ENCODE measurements at regions not wholly inside any gene's neighbourhood (a gene's known extent, or its start where the extent isn't known, plus 50 kb on each side); places are given as distances from the start of the nearest gene placed in this dataset.

DNA sequence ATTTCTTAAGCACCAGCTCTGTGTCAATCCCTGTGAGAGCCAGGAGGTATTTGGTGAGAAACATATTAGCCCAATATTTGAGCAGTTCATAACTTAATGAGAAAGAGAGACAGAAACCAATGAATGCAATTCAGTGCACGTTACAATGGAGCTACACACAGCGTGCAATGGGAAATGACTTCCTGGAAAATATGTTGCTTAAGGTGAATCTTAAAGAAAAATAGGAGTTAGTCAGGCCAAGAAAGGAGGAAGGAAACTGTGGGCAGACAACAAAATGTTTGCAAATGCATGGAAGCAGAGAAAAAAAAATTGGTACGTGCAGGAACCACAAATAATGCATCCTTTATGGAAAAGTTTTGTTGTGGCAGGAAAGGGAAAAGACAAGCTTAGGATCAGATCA, 481.7 kb downstream of the BCAT1 start:
- H3K9me3 Mint-ChIP-seq: no peaks in the 10 kb centered on the region
- no peaks in the 10 kb centered on the region for H3K27me3 Mint-ChIP-seq
- peaks cover 1% of the 10 kb centered on the region for H3K36me3 Mint-ChIP-seq
- no peak overlapping the region for H3K27ac Mint-ChIP-seq
- no peak overlapping the region for H3K4me3 Mint-ChIP-seq
- H3K4me1 Mint-ChIP-seq: peaks cover 0 to 4% (median 3%) of the 10 kb centered on the region in 3 donors

DNA sequence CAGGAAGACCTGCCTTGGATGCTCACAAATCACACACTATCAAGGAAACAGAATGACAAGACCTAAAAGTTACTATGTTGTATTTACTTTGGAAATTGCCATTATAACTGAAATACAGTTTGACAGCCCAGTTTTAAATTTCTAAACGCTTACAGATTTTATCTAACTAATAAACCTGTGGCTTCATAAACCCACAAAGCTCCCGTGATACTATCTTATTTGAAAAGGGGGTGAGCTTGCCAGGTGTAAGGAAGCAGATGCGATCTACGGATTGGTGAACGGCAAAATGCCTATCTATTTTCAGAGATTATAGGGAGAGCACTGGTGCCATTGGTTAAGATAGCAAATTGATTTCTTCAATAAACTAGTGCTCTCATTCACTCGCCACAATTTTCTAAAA, 485.5 kb downstream of the BCAT1 start:
- Mint-ChIP-seq H3K36me3 (no peaks in the 10 kb centered on the region), H3K4me1 (peaks cover 0 to 4% (median 3%) of the 10 kb centered on the region in 3 donors), H3K9me3 (no peaks in the 10 kb centered on the region), H3K27ac (no peak overlapping the region), H3K4me3 (no peak overlapping the region), H3K27me3 (no peaks in the 10 kb centered on the region)

DNA sequence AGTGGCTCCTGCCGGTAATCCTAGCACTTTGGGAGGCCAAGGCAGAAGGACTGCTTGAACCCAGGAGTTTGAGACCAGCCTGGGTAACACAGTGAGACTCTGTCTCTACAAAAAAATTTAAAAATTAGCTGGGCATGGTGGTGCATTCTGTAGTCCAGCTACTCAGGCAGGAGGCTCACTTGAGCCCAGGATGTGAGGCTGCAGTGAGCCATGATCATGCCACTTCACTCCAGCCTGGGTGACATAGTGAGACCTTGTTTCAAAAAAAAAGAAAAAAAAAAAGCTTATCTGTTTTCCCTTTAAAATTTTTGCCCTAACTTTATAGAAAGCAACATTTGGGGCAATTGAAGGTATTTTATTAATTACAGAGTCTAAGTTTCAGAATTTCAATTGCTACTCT, 486.0 kb downstream of the BCAT1 start:
- H3K36me3 Mint-ChIP-seq: no peaks in the 10 kb centered on the region
- no peak overlapping the region for H3K4me3 Mint-ChIP-seq
- H3K27ac Mint-ChIP-seq: no peak overlapping the region
- peaks cover 0 to 4% (median 2%) of the 10 kb centered on the region in 3 donors for H3K4me1 Mint-ChIP-seq
- H3K27me3 Mint-ChIP-seq: no peaks in the 10 kb centered on the region
- H3K9me3 Mint-ChIP-seq: no peaks in the 10 kb centered on the region

DNA sequence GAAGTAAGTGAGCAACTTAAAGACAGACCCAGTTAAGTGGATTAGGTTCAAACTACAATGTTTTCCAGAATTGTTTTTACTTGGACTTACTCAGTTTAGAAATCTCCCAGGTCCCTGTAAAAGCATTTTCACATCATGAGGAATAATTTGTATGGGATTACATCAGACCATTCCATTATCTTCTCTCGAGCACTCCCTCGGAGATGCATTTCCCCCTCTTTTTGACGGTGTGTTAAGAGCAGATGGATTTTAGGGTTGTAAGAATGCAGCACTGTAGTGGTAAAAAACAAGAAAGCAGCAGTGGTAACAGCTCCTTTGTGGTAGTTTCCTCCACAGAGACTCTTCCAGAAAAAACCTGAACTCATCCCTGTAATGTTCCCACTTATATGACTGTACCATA, 488.4 kb downstream of the BCAT1 start:
- Mint-ChIP-seq H3K4me1 (no peaks in the 10 kb centered on the region), H3K27ac (no peak overlapping the region), H3K4me3 (no peak overlapping the region), H3K9me3 (no peaks in the 10 kb centered on the region), H3K27me3 (no peaks in the 10 kb centered on the region), H3K36me3 (no peaks in the 10 kb centered on the region)

DNA sequence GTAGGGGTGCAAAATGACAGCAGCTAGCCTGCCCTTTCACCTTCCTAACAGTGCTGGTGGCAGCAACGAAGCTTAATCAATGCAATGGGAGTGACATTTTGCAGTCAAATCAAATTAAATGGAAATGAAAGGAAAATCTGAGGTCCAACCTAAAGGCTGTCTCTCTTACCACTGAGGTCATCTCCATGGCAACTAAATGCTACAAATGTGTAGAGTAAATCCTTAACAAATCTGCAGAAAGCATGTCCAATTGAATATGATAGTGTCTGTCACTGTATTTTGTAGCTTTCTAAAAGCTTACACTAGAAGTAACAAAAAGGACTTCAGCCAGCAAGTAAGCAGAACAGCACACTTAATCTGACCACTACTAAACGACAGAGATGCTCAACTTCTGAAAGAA, 488.8 kb downstream of the BCAT1 start:
- no peaks in the 10 kb centered on the region for H3K4me1 Mint-ChIP-seq

DNA sequence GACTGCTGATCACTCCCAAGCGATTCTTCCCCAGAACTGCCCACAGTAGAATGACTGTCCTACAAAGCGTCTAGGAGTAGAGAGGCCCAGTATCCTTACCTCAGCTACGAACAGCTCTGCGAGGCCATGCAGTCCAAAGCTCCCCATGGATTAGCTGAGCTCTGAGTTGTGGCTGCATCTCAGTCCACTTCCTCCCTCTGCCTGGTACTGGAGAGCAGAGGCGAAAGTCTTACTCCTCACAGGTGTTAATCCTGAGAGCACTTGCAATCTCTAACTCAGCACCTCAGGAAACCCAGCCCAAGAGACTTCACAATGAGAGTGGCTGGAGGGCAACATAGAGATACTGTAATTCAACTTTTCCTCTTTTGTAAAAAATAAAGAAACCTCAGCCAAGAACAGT, 493.1 kb downstream of the BCAT1 start:
- Mint-ChIP-seq H3K27me3 (peaks cover under 1% of the 10 kb centered on the region), H3K9me3 (peaks cover 0 to 2% (median 0%) of the 10 kb centered on the region in 3 donors), H3K4me3 (no peak overlapping the region), H3K36me3 (no peaks in the 10 kb centered on the region), H3K27ac (no peak overlapping the region), H3K4me1 (no peaks in the 10 kb centered on the region)

More for the DNA sequence above, 488.8 kb downstream of the BCAT1 start:
- no peak overlapping the region for H3K27ac Mint-ChIP-seq
- no peaks in the 10 kb centered on the region for H3K36me3 Mint-ChIP-seq
- no peaks in the 10 kb centered on the region for H3K9me3 Mint-ChIP-seq
- no peak overlapping the region for H3K4me3 Mint-ChIP-seq
- no peaks in the 10 kb centered on the region for H3K27me3 Mint-ChIP-seq

DNA sequence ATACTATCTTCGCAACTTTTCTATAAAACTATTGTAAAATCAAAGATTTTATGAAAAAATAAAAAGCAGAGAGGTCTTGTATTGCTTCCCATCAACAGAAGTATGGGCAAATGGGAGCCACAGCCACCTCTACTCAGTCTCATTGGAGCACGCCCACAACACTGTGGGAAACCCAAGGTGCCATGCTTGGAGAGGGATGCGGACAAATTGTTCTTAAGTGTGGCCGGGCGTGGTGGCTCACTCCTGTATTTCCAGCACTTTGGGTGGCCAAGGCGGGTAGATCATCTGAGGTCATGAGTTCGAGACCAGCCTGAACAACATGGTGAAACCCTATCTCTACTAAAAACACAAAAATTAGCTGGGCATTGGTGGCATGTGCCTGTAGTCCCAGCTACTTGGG, 498.2 kb upstream of the SOX5 start:
- Mint-ChIP-seq H3K36me3 (no peaks in the 10 kb centered on the region), H3K9me3 (peaks cover 0 to 2% (median 0%) of the 10 kb centered on the region in 3 donors), H3K27me3 (peaks cover 2% of the 10 kb centered on the region), H3K27ac (no peak overlapping the region), H3K4me1 (peaks cover 5 to 6% (median 5%) of the 10 kb centered on the region in 3 donors), H3K4me3 (no peak overlapping the region)

DNA sequence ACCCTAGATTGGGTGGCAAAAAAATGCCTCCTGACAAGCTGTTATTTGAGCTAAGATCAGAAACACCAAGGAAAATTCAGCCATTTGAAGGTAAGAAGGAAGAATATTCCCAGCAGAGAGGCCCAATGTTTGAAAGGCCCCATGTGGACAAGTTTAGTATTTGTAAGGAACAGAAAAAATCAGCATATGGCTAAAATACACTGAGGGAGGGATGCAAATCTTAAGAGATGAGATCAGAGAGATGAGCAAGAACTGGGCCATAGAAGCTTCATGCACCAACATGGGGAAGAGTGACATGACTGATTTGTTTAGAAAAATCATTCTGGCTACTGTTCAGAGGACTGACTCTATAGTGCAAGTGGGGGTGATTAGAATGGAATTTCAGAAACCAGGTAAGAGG, 496.8 kb upstream of the SOX5 start:
- Mint-ChIP-seq H3K27ac (no peak overlapping the region), H3K4me3 (no peak overlapping the region)

DNA sequence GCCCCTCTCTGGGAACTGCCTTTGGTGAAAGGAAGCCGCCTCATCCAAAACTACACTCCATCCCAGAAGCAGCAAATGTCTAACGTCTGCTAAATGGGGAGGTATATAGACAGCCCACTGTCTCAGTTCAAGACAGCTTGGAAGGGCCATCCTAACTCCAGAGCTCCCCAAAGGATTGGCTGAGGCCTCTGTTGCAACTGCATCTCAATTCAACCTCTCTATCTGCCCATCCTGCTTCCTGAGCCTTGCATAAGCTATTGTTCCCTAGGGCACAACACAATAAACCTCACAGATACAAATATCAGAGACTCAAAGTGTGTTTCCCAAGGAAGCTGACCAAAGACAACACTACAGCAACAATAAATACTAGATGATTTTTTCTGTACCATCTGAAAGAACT, 495.2 kb upstream of the SOX5 start:
- Mint-ChIP-seq H3K9me3 (no peaks in the 10 kb centered on the region), H3K4me1 (peaks cover 5 to 6% (median 5%) of the 10 kb centered on the region in 3 donors), H3K4me3 (no peak overlapping the region), H3K27ac (no peak overlapping the region), H3K36me3 (no peaks in the 10 kb centered on the region), H3K27me3 (no peaks in the 10 kb centered on the region)

More for the DNA sequence above, 496.8 kb upstream of the SOX5 start:
- H3K9me3 Mint-ChIP-seq: peaks cover 0 to 2% (median 0%) of the 10 kb centered on the region in 3 donors
- H3K27me3 Mint-ChIP-seq: peaks cover 2% of the 10 kb centered on the region
- H3K4me1 Mint-ChIP-seq: peaks cover 5 to 6% (median 5%) of the 10 kb centered on the region in 3 donors
- H3K36me3 Mint-ChIP-seq: no peaks in the 10 kb centered on the region

DNA sequence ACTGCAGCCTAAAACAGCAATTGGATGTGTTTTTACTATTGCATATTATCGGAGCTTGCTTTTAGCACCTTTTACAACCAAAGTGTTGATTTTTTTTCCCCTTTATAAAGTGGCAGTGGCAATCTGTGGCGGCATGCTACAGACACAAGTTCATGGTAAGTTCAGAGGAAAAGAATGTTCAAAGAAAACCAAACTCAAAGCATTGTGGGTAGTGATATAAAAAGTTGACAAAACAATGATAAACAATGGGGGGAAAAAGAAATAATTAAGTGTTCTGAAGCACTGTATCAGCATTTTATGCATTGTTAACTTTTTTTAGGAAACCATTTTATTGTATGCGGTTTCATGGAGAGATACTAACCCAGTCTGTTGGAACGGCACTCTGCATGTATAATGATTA, 492.0 kb upstream of the SOX5 start:
- Mint-ChIP-seq H3K27me3 (no peaks in the 10 kb centered on the region), H3K9me3 (peaks cover 0 to 4% (median 0%) of the 10 kb centered on the region in 3 donors)

DNA sequence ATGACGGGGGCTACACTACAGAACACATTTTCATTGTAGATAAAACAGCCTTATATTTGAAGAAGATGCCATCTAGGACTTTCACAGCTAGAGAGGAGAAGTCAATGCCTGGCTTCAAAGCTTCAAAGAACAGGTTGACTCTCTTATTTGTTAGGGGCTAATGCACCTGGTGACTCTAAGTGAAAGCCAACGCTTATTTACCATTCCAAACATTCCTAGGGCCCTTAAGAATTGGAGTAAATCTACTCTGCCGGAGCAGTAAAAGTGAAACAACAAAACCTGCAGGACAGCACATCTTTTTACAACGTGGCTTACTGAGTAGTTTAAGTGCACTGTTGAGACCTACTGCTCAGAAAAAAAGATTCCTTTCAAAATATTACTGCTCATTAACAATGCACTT, 487.2 kb upstream of the SOX5 start:
- peaks cover 4 to 19% (median 7%) of the 10 kb centered on the region in 3 donors for H3K4me1 Mint-ChIP-seq
- H3K27me3 Mint-ChIP-seq: no peaks in the 10 kb centered on the region
- peak overlapping the region in 3 of 4 donors; percentile 28 to 81 (median 69) for H3K4me3 Mint-ChIP-seq
- no peak overlapping the region for H3K27ac Mint-ChIP-seq
- peaks cover 2% of the 10 kb centered on the region for H3K36me3 Mint-ChIP-seq
- H3K9me3 Mint-ChIP-seq: peaks cover 0 to 4% (median 0%) of the 10 kb centered on the region in 3 donors

More for the DNA sequence above, 492.0 kb upstream of the SOX5 start:
- no peak overlapping the region for H3K4me3 Mint-ChIP-seq
- no peak overlapping the region for H3K27ac Mint-ChIP-seq
- H3K36me3 Mint-ChIP-seq: peaks cover 2% of the 10 kb centered on the region
- peaks cover 5 to 8% (median 7%) of the 10 kb centered on the region in 3 donors for H3K4me1 Mint-ChIP-seq

DNA sequence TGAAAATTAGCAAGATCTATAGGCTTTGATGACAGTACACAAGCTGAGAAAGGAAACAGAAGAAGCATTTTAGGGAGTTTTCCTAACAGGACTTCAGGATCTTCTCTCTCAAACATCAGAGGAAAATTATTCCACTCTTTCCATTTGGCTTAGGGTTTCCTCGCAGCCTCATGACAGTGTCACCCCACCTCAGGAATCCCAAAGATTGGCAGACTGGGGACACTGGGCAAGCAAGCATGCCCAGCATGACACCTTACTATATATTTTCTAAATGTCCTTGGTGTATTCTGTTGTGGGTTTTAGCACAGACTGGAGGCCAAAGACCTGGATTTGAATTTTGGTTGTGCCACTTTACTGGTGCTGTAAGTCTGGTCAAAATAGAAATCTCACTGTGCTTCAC, 482.4 kb upstream of the SOX5 start:
- peaks cover 4 to 19% (median 7%) of the 10 kb centered on the region in 3 donors for H3K4me1 Mint-ChIP-seq
- H3K4me3 Mint-ChIP-seq: no peak overlapping the region
- H3K9me3 Mint-ChIP-seq: no peaks in the 10 kb centered on the region
- no peak overlapping the region for H3K27ac Mint-ChIP-seq
- H3K27me3 Mint-ChIP-seq: no peaks in the 10 kb centered on the region
- H3K36me3 Mint-ChIP-seq: no peaks in the 10 kb centered on the region

DNA sequence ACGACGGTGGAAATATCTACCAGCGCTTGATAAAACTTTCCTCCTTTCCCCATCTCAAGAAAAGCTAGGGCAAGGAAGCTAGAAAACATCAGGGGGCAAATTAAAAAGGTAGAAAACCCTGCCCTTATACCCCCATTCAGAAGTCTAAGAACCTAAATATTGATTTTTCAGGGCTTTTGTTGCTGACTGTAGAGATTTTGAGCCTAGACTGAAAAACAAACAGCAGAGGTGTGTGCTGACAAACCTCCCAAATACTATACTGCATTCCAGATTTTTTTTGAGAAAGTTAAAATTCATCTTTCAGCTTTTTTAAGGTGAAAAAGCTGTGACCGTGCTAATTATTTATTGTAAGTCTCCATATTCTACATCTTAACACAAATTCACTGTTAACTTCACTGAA, 478.3 kb upstream of the SOX5 start:
- no peaks in the 10 kb centered on the region for H3K36me3 Mint-ChIP-seq
- no peak overlapping the region for H3K4me3 Mint-ChIP-seq
- peaks cover 0 to 7% (median 4%) of the 10 kb centered on the region in 3 donors for H3K4me1 Mint-ChIP-seq
- no peaks in the 10 kb centered on the region for H3K27me3 Mint-ChIP-seq
- no peak overlapping the region for H3K27ac Mint-ChIP-seq
- peaks cover 0 to 3% (median 0%) of the 10 kb centered on the region in 3 donors for H3K9me3 Mint-ChIP-seq

DNA sequence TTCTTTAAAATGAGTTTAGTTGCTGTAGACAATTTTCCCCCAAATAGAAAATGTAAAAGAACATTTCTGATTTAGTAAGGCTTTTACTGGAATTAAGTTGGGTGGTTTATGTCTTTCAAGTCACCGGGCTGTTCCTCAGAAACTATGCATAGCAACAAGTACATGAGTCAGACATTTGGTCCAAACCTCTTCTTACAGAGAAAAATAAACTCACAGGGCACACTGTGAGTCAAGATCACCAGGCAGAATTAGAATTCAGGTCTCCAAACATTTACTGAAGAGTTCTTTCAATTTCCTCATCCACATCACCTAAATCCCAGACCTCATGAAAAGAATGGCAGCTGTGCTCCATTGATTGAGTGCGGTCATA, 476.1 kb upstream of the SOX5 start:
- peaks cover 0 to 5% (median 3%) of the 10 kb centered on the region in 3 donors for H3K9me3 Mint-ChIP-seq
- H3K4me1 Mint-ChIP-seq: peaks cover 0 to 7% (median 4%) of the 10 kb centered on the region in 3 donors
- no peak overlapping the region for H3K4me3 Mint-ChIP-seq
- H3K36me3 Mint-ChIP-seq: no peaks in the 10 kb centered on the region
- H3K27ac Mint-ChIP-seq: no peak overlapping the region
- H3K27me3 Mint-ChIP-seq: no peaks in the 10 kb centered on the region

DNA sequence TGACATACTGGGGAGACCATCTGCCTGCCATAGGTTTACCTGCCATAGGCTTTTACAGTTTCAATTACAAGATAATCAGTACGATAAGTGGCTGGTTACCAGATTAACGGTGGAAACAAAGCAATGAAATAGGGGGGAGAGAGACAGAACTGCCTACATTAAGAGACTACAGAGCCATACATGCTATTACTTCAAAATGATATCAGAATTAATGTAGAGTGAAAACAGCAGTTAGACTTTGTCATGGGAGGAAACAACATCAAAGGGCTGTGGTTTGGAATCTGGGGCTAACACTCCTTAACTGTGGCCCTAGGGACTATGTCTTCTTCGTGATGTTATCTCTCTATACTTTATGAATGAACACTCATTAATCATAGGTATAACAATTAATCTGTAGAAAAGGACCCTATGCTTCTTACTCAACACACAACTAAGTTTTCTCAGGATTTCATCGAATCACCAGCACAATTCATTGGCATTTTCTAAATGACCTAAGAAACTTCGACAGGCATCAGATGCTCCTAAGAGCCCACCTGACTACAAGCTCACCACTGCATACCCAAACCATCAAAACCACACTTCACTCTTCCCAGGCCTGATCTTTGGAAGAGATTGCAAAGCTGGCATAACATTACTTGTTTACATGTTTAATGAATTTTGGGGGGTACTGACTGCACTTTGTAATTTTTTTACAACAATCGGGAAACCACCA, 475.6 kb upstream of the SOX5 start:
- H3K4me3 Mint-ChIP-seq: no peak overlapping the region
- H3K4me1 Mint-ChIP-seq: peaks cover 0 to 7% (median 4%) of the 10 kb centered on the region in 3 donors
- no peaks in the 10 kb centered on the region for H3K36me3 Mint-ChIP-seq
- H3K27me3 Mint-ChIP-seq: no peaks in the 10 kb centered on the region
- H3K9me3 Mint-ChIP-seq: peaks cover 0 to 5% (median 3%) of the 10 kb centered on the region in 3 donors
- H3K27ac Mint-ChIP-seq: no peak overlapping the region

DNA sequence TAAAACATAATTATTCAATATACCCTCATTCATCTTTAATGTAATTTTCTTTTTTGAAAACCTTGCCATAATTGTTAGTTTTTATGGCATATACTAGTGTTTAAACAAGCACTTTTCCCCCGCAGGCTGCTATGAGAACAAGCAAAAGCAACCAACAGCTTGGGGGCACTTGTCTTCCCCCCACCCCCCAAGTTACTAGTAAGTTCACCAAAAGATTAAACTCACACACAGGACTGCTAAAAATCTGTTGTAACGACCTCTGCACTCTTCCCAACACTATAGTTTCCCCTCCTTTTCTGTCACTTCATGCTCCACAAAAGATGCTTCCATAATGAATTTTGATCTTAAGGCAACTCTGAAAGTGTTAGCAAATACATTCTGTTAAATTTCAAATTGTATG, 474.9 kb upstream of the SOX5 start:
- Mint-ChIP-seq H3K4me3 (no peak overlapping the region), H3K4me1 (peaks cover 0 to 7% (median 4%) of the 10 kb centered on the region in 3 donors), H3K36me3 (no peaks in the 10 kb centered on the region), H3K9me3 (peaks cover 0 to 5% (median 3%) of the 10 kb centered on the region in 3 donors), H3K27me3 (no peaks in the 10 kb centered on the region), H3K27ac (no peak overlapping the region)

All from IgD-negative memory B cell (primary cell).